NCI-H774 (cell line): ENCODE measurements at regions not wholly inside any gene's neighbourhood (a gene's known extent, or its start where the extent isn't known, plus 50 kb on each side); places are given as distances from the start of the nearest gene placed in this dataset.
"Not testable (repeated sequence)": the region's sequence is repeated elsewhere in the genome, so short reads cannot be mapped to it uniquely, and the experiment has no call there.

ENCODE experiments used
- DNase-seq: peaks from one replicate; lab custom pipeline; 2025; lab: John Stamatoyannopoulos, UW

GRCh38 chr3:128549283-128550112 lies 56.5 kb upstream of the GATA2 start:
- DNase-seq, result no peak

- DNase-seq, result no peak
Measured at GRCh38 chr3:128548426-128549282, 55.7 kb upstream of the GATA2 start.

GRCh38 chr3:128548021-128548420 lies 55.0 kb upstream of the GATA2 start:
- DNase-seq, result no peak

DNA sequence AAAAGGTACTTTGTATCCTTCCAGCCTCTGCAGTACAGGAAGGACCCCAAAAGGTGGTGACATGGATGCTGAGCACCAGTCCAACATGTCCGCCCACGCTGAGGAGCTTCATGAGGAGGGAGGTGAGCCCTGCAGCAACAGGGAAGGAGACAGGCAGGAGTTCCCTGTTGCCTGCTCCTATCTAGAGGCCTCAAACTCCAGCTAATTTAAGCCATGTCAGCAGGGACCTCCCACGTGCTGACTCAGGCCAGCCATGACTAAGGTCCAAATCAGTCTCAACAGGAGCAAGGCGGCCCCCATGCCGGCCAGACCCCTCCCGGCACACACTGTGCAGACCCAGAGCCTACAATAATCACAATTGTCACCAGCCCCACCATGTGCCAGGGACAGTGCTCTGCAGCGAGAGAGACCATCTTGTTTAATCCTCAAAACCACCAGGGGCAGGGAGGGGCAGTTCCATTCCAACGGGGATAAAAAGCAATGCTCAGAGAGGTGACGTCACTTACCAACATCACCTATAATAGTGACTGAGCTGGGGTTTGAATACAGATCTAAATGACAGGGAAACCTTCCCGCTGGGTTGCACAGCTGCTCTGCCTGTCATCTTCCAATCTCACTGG lies 54.5 kb upstream of the GATA2 start:
- no peak for DNase-seq

DNA sequence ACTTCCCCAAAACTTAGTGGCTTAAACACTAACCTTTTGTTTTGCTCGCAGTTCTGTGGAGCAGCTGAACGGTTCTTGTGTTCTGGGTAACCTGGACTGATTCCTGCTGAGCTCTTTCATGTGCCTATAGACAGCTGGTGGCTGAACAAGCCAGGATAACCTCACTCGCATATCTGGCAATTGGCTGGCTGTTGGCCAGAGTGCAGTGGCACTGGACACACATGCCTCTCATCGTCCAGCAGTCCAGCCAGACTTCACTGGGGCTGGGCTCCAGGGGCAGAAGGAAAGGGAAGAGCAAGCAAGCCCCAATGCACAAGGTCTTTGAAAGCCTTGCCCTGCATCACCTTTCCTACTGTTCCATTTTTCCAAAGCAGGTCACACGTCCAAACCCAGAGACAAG lies 53.6 kb upstream of the GATA2 start:
- no peak for DNase-seq

DNA sequence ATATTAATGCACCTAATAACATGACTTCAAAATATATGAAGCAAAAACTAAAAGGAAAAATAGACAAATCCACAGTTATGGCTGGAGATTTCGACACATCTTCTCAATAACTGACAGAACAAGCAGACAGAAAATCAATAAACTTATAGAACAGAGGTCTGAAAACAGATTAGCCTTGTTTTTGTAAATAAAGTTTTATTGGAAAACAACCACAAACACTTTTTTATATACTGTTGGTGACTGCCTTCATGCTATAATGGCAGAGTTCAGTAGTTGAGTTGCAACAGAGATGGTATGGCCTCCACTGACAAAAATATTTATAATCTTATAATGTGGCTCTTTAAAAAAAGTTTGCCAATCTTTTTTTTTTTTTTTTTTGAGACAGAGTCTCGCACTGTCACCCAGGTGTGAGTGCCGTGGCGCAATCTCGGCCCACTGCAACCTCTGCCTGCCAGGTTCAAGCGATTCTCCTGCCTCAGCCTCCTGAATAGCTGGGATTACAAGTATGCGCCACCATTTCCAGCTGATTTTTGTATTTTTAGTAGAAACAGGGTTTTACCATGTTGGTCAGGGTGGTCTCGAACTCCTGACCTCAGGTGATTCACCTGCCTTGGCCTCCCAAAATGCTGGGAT lies 52.2 kb upstream of the GATA2 start:
- DNase-seq, result no peak

DNA sequence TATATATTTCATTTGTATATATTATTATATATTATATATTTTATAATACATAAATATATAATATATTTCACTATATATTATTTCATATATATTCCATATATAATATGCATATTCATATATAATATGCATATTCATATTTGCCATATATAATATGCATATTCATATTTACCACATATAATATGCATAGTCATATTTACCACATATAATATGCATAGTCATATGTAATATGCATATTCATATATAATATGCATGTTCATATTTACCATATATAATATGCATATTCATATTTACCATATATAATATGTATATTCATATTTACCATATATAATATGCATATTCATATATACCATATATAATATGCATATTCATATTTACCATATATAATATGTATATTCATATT lies 51.2 kb upstream of the GATA2 start:
- DNase-seq, result no peak

DNA sequence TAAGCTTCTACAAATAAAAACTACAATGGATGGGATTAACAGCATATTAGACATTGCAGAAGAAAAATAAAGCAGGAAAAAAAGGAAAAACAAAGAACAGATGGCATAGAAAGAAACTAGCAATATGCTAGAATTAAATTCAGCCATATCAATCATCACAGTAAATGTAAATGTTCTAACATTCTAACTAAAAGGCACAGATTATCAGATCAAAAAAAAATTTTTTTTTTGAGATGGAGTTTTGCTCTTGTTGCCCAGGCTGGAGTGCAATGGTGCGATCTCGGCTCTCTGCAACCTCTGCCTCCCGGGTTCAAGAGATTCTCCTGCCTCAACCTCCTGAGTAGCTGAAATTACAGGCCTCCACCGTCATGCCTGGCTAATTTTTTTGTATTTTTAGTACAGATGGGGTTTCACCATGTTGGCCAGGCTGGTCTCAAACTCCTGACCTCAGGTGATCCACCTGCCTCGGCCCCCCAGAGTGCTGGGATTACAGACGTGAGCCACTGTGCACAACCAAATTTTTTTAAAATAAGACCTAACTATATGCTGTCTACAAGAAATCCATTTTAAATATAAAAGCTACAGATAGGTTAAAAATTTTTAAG lies 50.7 kb upstream of the GATA2 start:
- not testable (repeated sequence) for DNase-seq
